B cell (primary cell): ENCODE measurements at regions not wholly inside any gene's neighbourhood (a gene's known extent, or its start where the extent isn't known, plus 50 kb on each side); places are given as distances from the start of the nearest gene placed in this dataset.

Experiments used
- ATAC-seq: fragments of 200-7000 bp; cut with Tn5 transposase; one replicate; pipeline ENCODE4 v1.10.0; 2021; ENCODE audit warnings: low read depth, mild to moderate bottlenecking, moderate number of reproducible peaks, moderate library complexity
- CTCF ChIA-PET: fragments of 350-600 bp; sonication (Branson Sonifier 250); formaldehyde crosslinking; loops from one replicate; lab custom pipeline; 2021; ENCODE audit warnings: antibody characterized with exemption, inconsistent platforms; lab: Charles Lee
- POLR2A ChIA-PET: fragments of 350-600 bp; sonication (Branson Sonifier 250); formaldehyde crosslinking; loops from one replicate; lab custom pipeline; 2021; ENCODE audit warnings: antibody characterized with exemption; lab: Charles Lee
- DNase-seq: peaks from one replicate; pipeline ENCODE4 v3.0.0; 2013
- H2AFZ ChIP-seq: 2 replicates; pipeline ENCODE4 v1.6.1; 2012; ENCODE audit warnings: mild to moderate bottlenecking, low read depth, low read length; ENCODE audit not compliant: insufficient read depth, poor library complexity, severe bottlenecking
- H3K27ac ChIP-seq, 2 donors: 1 replicate in 1 of 2; 2 replicates in 1 of 2; pipeline ENCODE4 v1.5.1; 2012 to 2013; ENCODE audit warnings: low read length in 2 of 2, mild to moderate bottlenecking in 2 of 2, moderate library complexity in 1 of 2
- H3K27me3 ChIP-seq, 4 experiments: fragments of 200-600 bp in 1 of 4; sonication (generic) in 1 of 4; replicated peaks in 1 of 4; 1 replicate in 2 of 4; 2 replicates in 2 of 4; pipeline versions ENCODE4 v1.6.1 to v1.7.0; 2013 to 2016; ENCODE audit warnings: low read length in 3 of 4, mild to moderate bottlenecking in 2 of 4, mixed read lengths in 1 of 4, moderate library complexity in 1 of 4; ENCODE audit not compliant: insufficient read depth in 4 of 4, control insufficient read depth in 3 of 4; ENCODE audit errors: control extremely low read depth in 1 of 4
- H3K36me3 ChIP-seq, 2 experiments: replicated peaks in 1 of 2; 1 replicate in 1 of 2; 2 replicates in 1 of 2; pipeline versions ENCODE4 v1.6.1 to v1.7.1; 2013; ENCODE audit warnings: low read length in 1 of 2; ENCODE audit not compliant: insufficient read depth in 2 of 2, control insufficient read depth in 1 of 2; ENCODE audit errors: control extremely low read depth in 1 of 2, extremely low read depth in 1 of 2
- H3K4me1 ChIP-seq, 2 donors: fragments of 200-600 bp in 1 of 2; sonication (generic) in 1 of 2; 1 replicate in 1 of 2; 2 replicates in 1 of 2; pipeline versions ENCODE4 v1.5.1 to v1.6.1; 2013 to 2017; ENCODE audit warnings: low read length in 2 of 2; ENCODE audit not compliant: control insufficient read depth in 2 of 2, insufficient read depth in 2 of 2
- H3K4me2 ChIP-seq: replicated peaks from 2 replicates; pipeline ENCODE3; 2012; ENCODE audit warnings: mild to moderate bottlenecking, low read depth, low read length; ENCODE audit not compliant: poor library complexity, severe bottlenecking
- H3K4me3 ChIP-seq, 5 experiments: fragments of 200-600 bp in 1 of 5; sonication (generic) in 1 of 5; 1 replicate in 3 of 5; 2 replicates in 2 of 5; pipeline versions ENCODE4 v1.5.1 to v1.7.0; 2011 to 2016; ENCODE audit warnings: low read length in 4 of 5, mild to moderate bottlenecking in 4 of 5, low read depth in 2 of 5, control low read depth in 1 of 5, moderate library complexity in 1 of 5; ENCODE audit not compliant: insufficient read depth in 1 of 5; ENCODE audit errors: control extremely low read depth in 1 of 5, extremely low read depth in 1 of 5
- H3K79me2 ChIP-seq: fragments of 200-600 bp; sonication (generic); one replicate; pipeline ENCODE4 v1.6.0; 2016; ENCODE audit warnings: low read length; ENCODE audit not compliant: control insufficient read depth, insufficient read depth
- H3K9ac ChIP-seq: fragments of 200-600 bp; sonication (generic); 2 replicates; pipeline ENCODE4 v1.6.1; 2017; ENCODE audit warnings: mild to moderate bottlenecking, low read length, moderate library complexity
- H3K9me3 ChIP-seq, 3 donors: one replicate each; pipeline versions ENCODE4 v1.6.1 to v1.7.1; 2013; ENCODE audit warnings: low read length in 2 of 3; ENCODE audit not compliant: control insufficient read depth in 2 of 3, insufficient read depth in 1 of 3; ENCODE audit errors: control extremely low read depth in 1 of 3
- H4K20me1 ChIP-seq: 2 replicates; pipeline ENCODE4 v1.6.0; 2012; ENCODE audit warnings: mild to moderate bottlenecking, low read length; ENCODE audit not compliant: insufficient read depth, control insufficient read depth, poor library complexity, severe bottlenecking
- H3K27ac Mint-ChIP-seq: one replicate; pipeline ENCODE4 v1.8.0; 2021; ENCODE audit warnings: mixed read lengths
- H3K27me3 Mint-ChIP-seq: one replicate; pipeline ENCODE4 v1.8.0; 2021; ENCODE audit warnings: mixed read lengths
- H3K4me1 Mint-ChIP-seq: one replicate; pipeline ENCODE4 v1.8.0; 2021; ENCODE audit warnings: mixed read lengths
- H3K4me3 Mint-ChIP-seq: one replicate; pipeline ENCODE4 v1.8.0; 2021; ENCODE audit warnings: mixed read lengths
- H3K9me3 Mint-ChIP-seq: one replicate; pipeline ENCODE4 v1.8.0; 2022; ENCODE audit warnings: mixed read lengths; ENCODE audit not compliant: insufficient read depth
- EZH2 ChIP-seq: IDR thresholded peaks from 2 replicates; pipeline ENCODE4 v1.6.1; 2012; ENCODE audit warnings: borderline replicate concordance, low read depth, mild to moderate bottlenecking, moderate library complexity, low read length; ENCODE audit not compliant: insufficient read depth, poor library complexity, severe bottlenecking
- WGBS: methylation state at CpG from one replicate; pipeline ENCODE4 v1.1.5; 2013; ENCODE audit warnings: missing lambda C conversion rate; ENCODE audit not compliant: insufficient coverage; 5-methylcytosine and 5-hydroxymethylcytosine counted together
- intact Hi-C: fragments of 100-400 bp; cut with micrococcal nuclease; formaldehyde crosslinking; loops from one replicate; pipeline ENCODE4 v1.10.0; 2022
- TF ChIP-seq, protein P1 (sequence below): fragments of 200-600 bp; IDR thresholded peaks from one replicate; pipeline ENCODE4 v1.8.0; 2022; ENCODE audit warnings: antibody characterized with exemption, mild to moderate bottlenecking

GRCh38 chr2:150012986-150013385, 425.4 kb upstream of the MMADHC start:
- H3K4me1 Mint-ChIP-seq, result no peaks in the 10 kb centered on the region
- POLR2A ChIA-PET, result no interaction called here
- Histone ChIP-seq H3K9me3 (no peaks in the 10 kb centered on the region), H3K36me3 (no peaks in the 10 kb centered on the region), H3K27me3 (no peaks in the 10 kb centered on the region), H3K27ac (no peak overlapping the region), H3K4me1 (no peaks in the 10 kb centered on the region), H3K9ac (no peak overlapping the region), H4K20me1 (no peaks in the 10 kb centered on the region), H3K79me2 (no peaks in the 10 kb centered on the region), H2AFZ (no peak overlapping the region), H3K4me3 (no peak overlapping the region), H3K4me2 (no peak overlapping the region)
- H3K4me3 Mint-ChIP-seq, result no peak overlapping the region
- WGBS, result no CpG with 5 or more reads among the region's 1 CpG
- DNase-seq, result no peak
- no peak for ATAC-seq
- no peak for TF ChIP-seq EZH2
- TF ChIP-seq, protein P1, sequence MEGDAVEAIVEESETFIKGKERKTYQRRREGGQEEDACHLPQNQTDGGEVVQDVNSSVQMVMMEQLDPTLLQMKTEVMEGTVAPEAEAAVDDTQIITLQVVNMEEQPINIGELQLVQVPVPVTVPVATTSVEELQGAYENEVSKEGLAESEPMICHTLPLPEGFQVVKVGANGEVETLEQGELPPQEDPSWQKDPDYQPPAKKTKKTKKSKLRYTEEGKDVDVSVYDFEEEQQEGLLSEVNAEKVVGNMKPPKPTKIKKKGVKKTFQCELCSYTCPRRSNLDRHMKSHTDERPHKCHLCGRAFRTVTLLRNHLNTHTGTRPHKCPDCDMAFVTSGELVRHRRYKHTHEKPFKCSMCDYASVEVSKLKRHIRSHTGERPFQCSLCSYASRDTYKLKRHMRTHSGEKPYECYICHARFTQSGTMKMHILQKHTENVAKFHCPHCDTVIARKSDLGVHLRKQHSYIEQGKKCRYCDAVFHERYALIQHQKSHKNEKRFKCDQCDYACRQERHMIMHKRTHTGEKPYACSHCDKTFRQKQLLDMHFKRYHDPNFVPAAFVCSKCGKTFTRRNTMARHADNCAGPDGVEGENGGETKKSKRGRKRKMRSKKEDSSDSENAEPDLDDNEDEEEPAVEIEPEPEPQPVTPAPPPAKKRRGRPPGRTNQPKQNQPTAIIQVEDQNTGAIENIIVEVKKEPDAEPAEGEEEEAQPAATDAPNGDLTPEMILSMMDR, result no peak
- H3K27me3 Mint-ChIP-seq, result no peaks in the 10 kb centered on the region
- H3K27ac Mint-ChIP-seq, result no peak overlapping the region
- CTCF ChIA-PET, result no interaction called here
- H3K9me3 Mint-ChIP-seq, result no peaks in the 10 kb centered on the region
- intact Hi-C loops, result no loop called here

DNA sequence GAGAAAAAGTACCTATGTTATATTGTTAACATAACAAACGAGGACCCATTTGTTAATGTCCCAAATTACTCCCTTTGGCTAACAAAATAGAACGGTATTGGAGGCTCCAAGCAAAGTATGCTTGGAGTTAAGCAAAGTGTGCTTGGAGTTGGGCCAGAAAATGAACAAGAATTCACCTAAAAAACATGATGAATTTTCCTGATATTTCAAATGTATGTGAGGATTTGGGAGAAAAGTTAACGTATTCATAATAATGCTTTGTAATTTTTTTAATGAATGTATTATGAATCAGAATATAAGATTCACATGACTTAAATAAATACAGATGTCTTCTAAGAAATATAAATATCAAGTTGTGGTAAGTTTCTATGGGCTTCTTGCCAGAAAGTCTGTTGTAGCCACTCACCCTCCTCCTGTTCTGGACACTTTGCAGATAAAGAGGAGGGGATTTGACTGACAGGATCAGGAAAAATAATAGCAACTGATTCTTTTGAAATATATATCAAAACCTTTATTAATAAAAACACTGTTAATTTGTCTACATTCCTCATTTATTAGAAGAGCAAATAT, 423.7 kb upstream of the MMADHC start:
- H3K4me2 ChIP-seq, result no peak overlapping the region
- H3K27me3 ChIP-seq, result no peaks in the 10 kb centered on the region
- no peak overlapping the region for H3K4me3 ChIP-seq
- H3K4me1 Mint-ChIP-seq, result no peaks in the 10 kb centered on the region
- no peaks in the 10 kb centered on the region for H3K27me3 Mint-ChIP-seq
- no peaks in the 10 kb centered on the region for H3K36me3 ChIP-seq
- no peaks in the 10 kb centered on the region for H4K20me1 ChIP-seq
- ATAC-seq (no peak), DNase-seq (no peak)
- H3K9ac ChIP-seq, result no peak overlapping the region
- TF ChIP-seq, protein P1, result no peak
- POLR2A ChIA-PET, result no interaction called here
- H2AFZ ChIP-seq, result no peak overlapping the region
- no peaks in the 10 kb centered on the region for H3K79me2 ChIP-seq
- H3K27ac ChIP-seq, result no peak overlapping the region
- H3K9me3 Mint-ChIP-seq, result no peaks in the 10 kb centered on the region
- intact Hi-C loops, result no loop called here
- H3K4me1 ChIP-seq, result no peaks in the 10 kb centered on the region
- no CpG with 5 or more reads among the region's 3 CpGs for whole genome bisulfite sequencing
- no peaks in the 10 kb centered on the region for H3K9me3 ChIP-seq
- H3K27ac Mint-ChIP-seq, result no peak overlapping the region
- H3K4me3 Mint-ChIP-seq, result no peak overlapping the region
- CTCF ChIA-PET, result no interaction called here
